ENCODE measurements at regions not wholly inside any gene's neighbourhood (a gene's known extent, or its start where the extent isn't known, plus 50 kb on each side); places are given as distances from the start of the nearest gene placed in this dataset.
"Not testable (repeated sequence)": the region's sequence is repeated elsewhere in the genome, so short reads cannot be mapped to it uniquely, and the experiment has no call there.

- DNase-seq = no peak
These were observed 173.0 kb downstream of the LEPR start for GRCh38 chr1:65593516-65593915.

GRCh38 chr1:65595724-65596123, 175.3 kb downstream of the LEPR start:
- no peak for DNase-seq

- DNase-seq = no peak
These were observed 176.3 kb downstream of the LEPR start for GRCh38 chr1:65596768-65597167.

GRCh38 chr1:65605621-65606020, 185.2 kb downstream of the LEPR start:
- DNase-seq = no peak

GRCh38 chr1:65606426-65606825, 186.0 kb downstream of the LEPR start:
- no peak for DNase-seq

GRCh38 chr1:65613884-65614283, 178.8 kb upstream of the PDE4B start:
- DNase-seq = no peak

- no peak for DNase-seq
These were observed 176.8 kb upstream of the PDE4B start for GRCh38 chr1:65615859-65616258.

- not testable (repeated sequence) for DNase-seq
These were observed 171.0 kb upstream of the PDE4B start for GRCh38 chr1:65621721-65622120.

- DNase-seq = no peak
These were observed 168.8 kb upstream of the PDE4B start for GRCh38 chr1:65623895-65624294.

- no peak for DNase-seq
These were observed 167.2 kb upstream of the PDE4B start for GRCh38 chr1:65625528-65625927.

GRCh38 chr1:65626003-65626402, 166.7 kb upstream of the PDE4B start:
- DNase-seq = no peak

- DNase-seq = no peak
These were observed 162.9 kb upstream of the PDE4B start for GRCh38 chr1:65629788-65630187.

GRCh38 chr1:65630855-65631254, 161.8 kb upstream of the PDE4B start:
- DNase-seq = no peak

GRCh38 chr1:65632235-65632634, 160.5 kb upstream of the PDE4B start:
- no peak for DNase-seq

GRCh38 chr1:65640046-65640445, 152.6 kb upstream of the PDE4B start:
- DNase-seq = no peak

- not testable (repeated sequence) for DNase-seq
These were observed 143.5 kb upstream of the PDE4B start for GRCh38 chr1:65649185-65649584.

GRCh38 chr1:65650682-65651081, 142.0 kb upstream of the PDE4B start:
- no peak for DNase-seq

GRCh38 chr1:65654526-65654925, 138.2 kb upstream of the PDE4B start:
- DNase-seq = not testable (repeated sequence)

- DNase-seq = not testable (repeated sequence)
These were observed 135.1 kb upstream of the PDE4B start for GRCh38 chr1:65657609-65658008.

GRCh38 chr1:65658122-65658521, 134.6 kb upstream of the PDE4B start:
- DNase-seq = no peak

- no peak for DNase-seq
These were observed 124.3 kb upstream of the PDE4B start for GRCh38 chr1:65668368-65668767.

GRCh38 chr1:65670518-65670917, 122.2 kb upstream of the PDE4B start:
- DNase-seq = no peak

GRCh38 chr1:65674522-65674921, 118.2 kb upstream of the PDE4B start:
- no peak for DNase-seq

GRCh38 chr1:65679773-65680172, 112.9 kb upstream of the PDE4B start:
- no peak for DNase-seq

- DNase-seq = no peak
These were observed 111.6 kb upstream of the PDE4B start for GRCh38 chr1:65681096-65681495.
